Astrocyte of the cerebellum (primary cell): ENCODE measurements at regions not wholly inside any gene's neighbourhood (a gene's known extent, or its start where the extent isn't known, plus 50 kb on each side); places are given as distances from the start of the nearest gene placed in this dataset.

Experiments used
- DNase-seq: peaks from one replicate; pipeline ENCODE4 v3.0.0-alpha.2; 2011; ENCODE audit warnings: low read depth
- H3K4me3 ChIP-seq: 2 replicates; pipeline ENCODE4 v1.5.1; 2011; ENCODE audit warnings: mild to moderate bottlenecking, low read depth, low read length, moderate library complexity
- CTCF ChIP-seq: IDR thresholded peaks from 2 replicates; pipeline ENCODE4 v1.5.1; 2012; ENCODE audit warnings: low read length, low read depth, moderate library complexity, mild to moderate bottlenecking; ENCODE audit errors: missing control alignments
- in situ Hi-C: cut with HindIII; loops from 2 replicates; pipeline ENCODE4 v1.10.0; 2017; ENCODE audit warnings: low sequenced_read_pairs

- TF ChIP-seq CTCF = no peak
- H3K4me3 ChIP-seq = no peak overlapping the region
- in situ Hi-C loops = no loop called here
- no peak for DNase-seq
Measured at GRCh38 chr11:127304634-127305033, 304.1 kb upstream of the KIRREL3 start.

DNA sequence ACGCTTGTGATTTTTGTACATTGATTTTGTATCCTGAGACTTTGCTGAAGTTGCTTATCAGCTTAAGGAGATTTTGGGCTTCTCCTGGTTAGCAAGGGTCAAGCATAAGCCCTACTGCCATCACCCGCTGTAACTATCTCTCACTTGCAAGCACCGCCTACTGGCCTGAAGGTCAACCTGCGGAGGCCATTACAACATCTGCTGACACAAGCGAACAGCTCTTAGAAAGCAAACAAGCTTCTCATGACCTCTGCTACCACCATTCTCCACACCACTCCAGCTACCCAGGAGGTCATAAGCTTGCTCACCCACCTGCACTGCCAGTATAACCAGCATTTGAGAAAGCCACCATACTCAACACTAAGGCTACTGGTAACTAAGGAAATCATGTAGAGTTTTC is 288.4 kb upstream of the KIRREL3 start:
- TF ChIP-seq CTCF = no peak
- no peak for DNase-seq
- in situ Hi-C loops = no loop called here
- no peak overlapping the region for H3K4me3 ChIP-seq

DNA sequence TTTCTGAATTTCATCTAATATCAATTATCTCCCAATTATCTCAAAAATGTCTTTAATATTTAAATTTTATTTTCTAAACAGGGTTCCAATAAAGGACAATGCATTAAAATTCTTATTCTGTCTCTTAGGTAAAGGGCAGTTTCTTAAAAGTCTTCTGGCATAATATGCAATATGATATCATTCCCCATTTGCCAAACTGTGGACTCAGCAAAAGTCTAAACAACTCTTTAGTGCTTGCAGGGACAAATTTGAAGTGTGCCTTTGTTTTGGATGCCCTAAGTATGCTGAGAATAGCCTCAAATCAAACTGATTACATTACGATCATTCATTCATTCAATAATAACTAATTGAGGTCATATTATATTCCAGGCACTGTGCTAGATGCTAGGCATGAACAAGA is 281.0 kb upstream of the KIRREL3 start:
- DNase-seq = no peak
- no peak for TF ChIP-seq CTCF
- H3K4me3 ChIP-seq = no peak overlapping the region
- in situ Hi-C loops = no loop called here

DNA sequence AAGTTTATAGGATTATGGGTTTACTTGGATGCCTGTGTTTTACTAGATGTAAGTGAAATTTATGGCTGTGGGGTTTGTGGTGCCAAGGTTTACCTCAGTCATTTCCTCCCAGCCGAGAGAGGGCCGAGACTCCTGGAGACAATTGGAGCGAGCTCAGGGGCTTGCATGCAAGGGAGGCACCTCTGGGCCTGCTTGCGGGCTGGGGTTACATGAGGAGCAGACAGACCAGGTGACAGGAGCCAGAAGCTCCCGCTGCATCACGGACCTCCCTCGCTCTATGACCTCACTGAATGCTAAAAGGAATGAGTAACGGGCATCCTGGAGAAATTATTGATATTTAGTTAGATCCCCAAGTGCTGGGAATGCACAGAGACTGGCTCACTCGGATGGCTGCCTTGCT is 275.2 kb upstream of the KIRREL3 start:
- in situ Hi-C loops = no loop called here
- DNase-seq = no peak

DNA sequence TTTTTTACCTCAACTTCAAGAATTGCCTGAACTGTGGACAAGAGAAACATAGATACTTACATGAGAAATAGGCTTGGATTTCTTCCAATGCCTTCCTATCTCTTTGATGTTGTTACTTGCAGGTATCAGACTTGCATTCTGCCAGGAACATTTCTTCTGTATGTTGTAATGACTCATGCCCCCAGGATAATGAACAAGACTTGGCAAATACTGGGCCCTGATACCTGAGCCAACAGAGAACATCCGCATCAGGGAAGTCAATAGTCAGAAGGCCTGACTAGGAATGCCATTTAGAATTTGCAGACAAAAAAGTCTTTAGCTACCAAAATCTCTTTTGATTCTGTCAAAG is 273.7 kb upstream of the KIRREL3 start:
- no peak for TF ChIP-seq CTCF
- H3K4me3 ChIP-seq = no peak overlapping the region
- DNase-seq = no peak
- in situ Hi-C loops = no loop called here

More for the DNA sequence above, 275.2 kb upstream of the KIRREL3 start:
- H3K4me3 ChIP-seq = no peak overlapping the region
- TF ChIP-seq CTCF = no peak

DNA sequence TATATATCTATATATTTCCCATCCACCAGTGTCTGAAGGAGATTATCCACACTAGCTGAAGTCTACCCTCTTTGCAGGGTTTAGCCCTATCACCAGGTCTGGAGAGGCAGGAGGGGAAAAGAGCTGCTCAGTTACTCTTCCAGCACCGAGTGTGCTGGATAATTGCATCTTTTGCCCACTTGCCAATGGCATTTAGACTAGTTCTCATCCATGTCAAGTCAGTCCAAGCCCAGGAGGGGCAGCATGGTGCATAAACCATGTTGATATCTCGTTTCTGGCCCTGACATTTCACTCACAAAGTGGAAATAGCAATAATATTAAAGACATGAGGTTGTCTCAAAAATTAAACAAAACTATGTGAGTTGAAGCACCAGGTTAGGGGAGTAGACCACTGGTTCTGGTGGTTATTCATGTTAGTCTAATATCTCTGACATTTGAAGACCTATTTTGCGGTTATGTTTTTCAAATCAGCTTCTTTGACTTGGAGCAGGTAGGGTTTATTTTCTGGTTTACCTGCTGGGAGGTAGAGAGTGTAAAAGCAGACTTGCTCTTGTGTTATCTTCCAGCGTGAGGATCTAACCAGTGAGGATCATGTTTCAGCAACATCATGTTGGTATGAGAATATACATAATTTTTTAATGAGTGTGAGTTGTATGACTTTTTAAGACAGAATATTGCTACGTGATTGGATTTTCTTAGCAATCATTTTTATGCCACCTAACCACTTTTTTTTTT is 273.2 kb upstream of the KIRREL3 start:
- DNase-seq = no peak
- no peak overlapping the region for H3K4me3 ChIP-seq
- in situ Hi-C loops = no loop called here
- TF ChIP-seq CTCF = no peak

DNA sequence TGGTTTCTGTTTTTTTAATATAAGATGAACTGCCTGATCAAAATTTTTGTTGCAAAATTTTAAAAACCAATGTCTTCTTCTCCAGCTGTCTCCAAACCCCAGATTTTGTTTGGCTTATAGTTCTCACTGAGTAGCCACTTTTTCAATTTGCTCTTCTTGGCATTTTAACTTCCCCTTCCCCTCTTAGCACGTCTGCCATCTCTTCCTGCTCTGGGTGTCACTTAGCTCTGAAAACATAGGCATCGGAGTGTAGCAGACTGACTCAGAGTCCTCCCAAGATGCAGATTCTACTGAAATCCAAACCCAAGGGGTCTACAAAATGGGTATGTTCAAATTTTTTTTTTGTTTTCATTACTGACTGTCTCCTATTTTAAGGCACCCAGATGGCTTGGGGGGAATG is 270.3 kb upstream of the KIRREL3 start:
- TF ChIP-seq CTCF = no peak
- H3K4me3 ChIP-seq = no peak overlapping the region
- no peak for DNase-seq
- in situ Hi-C loops = no loop called here
